ENCODE measurements at regions not wholly inside any gene's neighbourhood (a gene's known extent, or its start where the extent isn't known, plus 50 kb on each side); places are given as distances from the start of the nearest gene placed in this dataset.

GRCh38 chr16:47958726-47959125 is 197.1 kb downstream of the ABCC12 start:
- DNase-seq = no peak
- Histone ChIP-seq H3K27ac (no peak overlapping the region), H3K4me1 (no peaks in the 10 kb centered on the region), H3K9me3 (no peaks in the 10 kb centered on the region), H3K4me3 (no peak overlapping the region), H3K36me3 (no peaks in the 10 kb centered on the region), H3K27me3 (no peaks in the 10 kb centered on the region)
- TF ChIP-seq CTCF (IDR thresholded peaks at IDR 0.05) (no peak), POLR2A (IDR thresholded peaks at IDR 0.05) (no peak)
- WGBS, 2 donors = 75 to 86% methylated on average over 5 of the region's 5 CpGs
- intact Hi-C loops (cut with DNase I) = no loop called here

GRCh38 chr16:47956916-47957315 is 198.9 kb downstream of the ABCC12 start:
- TF ChIP-seq POLR2A (IDR thresholded peaks at IDR 0.05) (no peak), CTCF (IDR thresholded peaks at IDR 0.05) (no peak)
- WGBS, 2 donors = 42 to 46% methylated on average over 2 of the region's 2 CpGs

GRCh38 chr16:47949714-47950113 is 206.1 kb downstream of the ABCC12 start:
- 80 to 83% methylated on average over 2 to 4 of the region's 9 CpGs for WGBS, 2 donors
- H3K27me3 ChIP-seq = no peaks in the 10 kb centered on the region
- DNase-seq = no peak
- no peak overlapping the region for H3K27ac ChIP-seq
- no peaks in the 10 kb centered on the region for H3K9me3 ChIP-seq
- TF ChIP-seq POLR2A (IDR thresholded peaks at IDR 0.05) (no peak), CTCF (IDR thresholded peaks at IDR 0.05) (no peak)
- H3K4me3 ChIP-seq = no peak overlapping the region
- intact Hi-C loops (cut with DNase I) = no loop called here
- H3K4me1 ChIP-seq = no peaks in the 10 kb centered on the region
- no peaks in the 10 kb centered on the region for H3K36me3 ChIP-seq

More at GRCh38 chr16:47956916-47957315, 198.9 kb downstream of the ABCC12 start:
- H3K27me3 ChIP-seq = no peaks in the 10 kb centered on the region
- intact Hi-C loops (cut with DNase I) = no loop called here
- no peaks in the 10 kb centered on the region for H3K36me3 ChIP-seq
- H3K27ac ChIP-seq = no peak overlapping the region
- no peaks in the 10 kb centered on the region for H3K4me1 ChIP-seq
- no peak overlapping the region for H3K4me3 ChIP-seq
- no peaks in the 10 kb centered on the region for H3K9me3 ChIP-seq
- no peak for DNase-seq

GRCh38 chr16:47949276-47949675 is 206.5 kb downstream of the ABCC12 start:
- H3K36me3 ChIP-seq = no peaks in the 10 kb centered on the region
- no peak overlapping the region for H3K27ac ChIP-seq
- intact Hi-C loops (cut with DNase I) = no loop called here
- no peak for DNase-seq
- H3K4me3 ChIP-seq = no peak overlapping the region
- WGBS, 2 donors = 64 to 67% methylated on average over 1 to 9 of the region's 10 CpGs
- no peaks in the 10 kb centered on the region for H3K9me3 ChIP-seq
- H3K4me1 ChIP-seq = no peaks in the 10 kb centered on the region
- H3K27me3 ChIP-seq = no peaks in the 10 kb centered on the region
- TF ChIP-seq CTCF (IDR thresholded peaks at IDR 0.05) (no peak), POLR2A (IDR thresholded peaks at IDR 0.05) (no peak)

GRCh38 chr16:47947723-47948122 is 208.1 kb downstream of the ABCC12 start:
- WGBS, 2 donors = 37 to 56% methylated on average over 3 of the region's 3 CpGs

More at GRCh38 chr16:47947723-47948122, 208.1 kb downstream of the ABCC12 start:
- Histone ChIP-seq H3K27me3 (no peaks in the 10 kb centered on the region), H3K4me3 (no peak overlapping the region), H3K36me3 (no peaks in the 10 kb centered on the region), H3K27ac (no peak overlapping the region), H3K4me1 (no peaks in the 10 kb centered on the region), H3K9me3 (no peaks in the 10 kb centered on the region)
- intact Hi-C loops (cut with DNase I) = no loop called here
- DNase-seq = no peak
- TF ChIP-seq POLR2A (IDR thresholded peaks at IDR 0.05) (no peak), CTCF (IDR thresholded peaks at IDR 0.05) (no peak)
